CD14-positive monocyte (primary cell): ENCODE measurements at regions not wholly inside any gene's neighbourhood (a gene's known extent, or its start where the extent isn't known, plus 50 kb on each side); places are given as distances from the start of the nearest gene placed in this dataset.
"Not testable (repeated sequence)": the region's sequence is repeated elsewhere in the genome, so short reads cannot be mapped to it uniquely, and the experiment has no call there.

Source experiments
- DNase-seq, 3 donors: peaks; one replicate each; pipeline ENCODE4 v3.0.0-alpha.2; 2011 to 2022
- H2AFZ ChIP-seq: 2 replicates; pipeline ENCODE4 v1.6.0; 2012; ENCODE audit warnings: mild to moderate bottlenecking, low read depth, low read length, inconsistent platforms; ENCODE audit not compliant: insufficient read depth, poor library complexity, severe bottlenecking
- H3K27ac ChIP-seq, 2 donors: 1 replicate in 1 of 2; 2 replicates in 1 of 2; pipeline ENCODE4 v1.5.1; 2012 to 2013; ENCODE audit warnings: low read length in 2 of 2, control low read depth in 1 of 2, inconsistent platforms in 1 of 2, low read depth in 1 of 2, mild to moderate bottlenecking in 1 of 2
- H3K27me3 ChIP-seq, 2 donors: one replicate each; pipeline versions ENCODE4 v1.6.0 to v1.6.1; 2011 to 2013; ENCODE audit warnings: low read length in 2 of 2; ENCODE audit not compliant: control insufficient read depth in 2 of 2, insufficient read depth in 2 of 2
- H3K36me3 ChIP-seq, 2 donors: replicated peaks in 1 of 2; 1 replicate in 1 of 2; 2 replicates in 1 of 2; pipeline versions ENCODE4 v1.5.1 to v1.6.1; 2012 to 2013; ENCODE audit warnings: low read length in 2 of 2, control low read depth in 1 of 2, inconsistent platforms in 1 of 2, mild to moderate bottlenecking in 1 of 2; ENCODE audit not compliant: insufficient read depth in 2 of 2, control insufficient read depth in 1 of 2
- H3K4me1 ChIP-seq, 2 donors: 1 replicate in 1 of 2; 2 replicates in 1 of 2; pipeline versions ENCODE4 v1.5.1 to v1.6.1; 2012 to 2013; ENCODE audit warnings: low read length in 2 of 2, control low read depth in 1 of 2, inconsistent platforms in 1 of 2, mild to moderate bottlenecking in 1 of 2, moderate library complexity in 1 of 2; ENCODE audit not compliant: insufficient read depth in 2 of 2, control insufficient read depth in 1 of 2
- H3K4me2 ChIP-seq: replicated peaks from 2 replicates; pipeline ENCODE3; 2012; ENCODE audit warnings: low read length, moderate library complexity, mild to moderate bottlenecking; ENCODE audit not compliant: poor library complexity, severe bottlenecking; ENCODE audit errors: extremely low read depth
- H3K4me3 ChIP-seq, 3 experiments: fragments of 200-600 bp in 1 of 3; sonication (generic) in 1 of 3; replicated peaks in 1 of 3; 1 replicate in 2 of 3; 2 replicates in 1 of 3; pipeline ENCODE4 v1.5.1; 2011 to 2013; ENCODE audit warnings: low read length in 3 of 3, mild to moderate bottlenecking in 3 of 3, control low read depth in 2 of 3, low read depth in 2 of 3, inconsistent platforms in 1 of 3, moderate library complexity in 1 of 3
- H3K79me2 ChIP-seq: 2 replicates; pipeline ENCODE4 v1.6.0; 2012; ENCODE audit warnings: mild to moderate bottlenecking, control low read depth, inconsistent platforms, low read length, moderate library complexity; ENCODE audit not compliant: insufficient read depth
- H3K9ac ChIP-seq: 2 replicates; pipeline ENCODE4 v1.6.0; 2017; ENCODE audit warnings: low read length, mild to moderate bottlenecking; ENCODE audit not compliant: insufficient read depth, poor library complexity, severe bottlenecking
- H3K9me3 ChIP-seq, 2 donors: replicated peaks in 1 of 2; 1 replicate in 1 of 2; 2 replicates in 1 of 2; pipeline versions ENCODE4 v1.5.1 to v1.6.1; 2012 to 2013; ENCODE audit warnings: low read length in 2 of 2, control low read depth in 1 of 2; ENCODE audit not compliant: control insufficient read depth in 1 of 2, insufficient read depth in 1 of 2
- H4K20me1 ChIP-seq: 2 replicates; pipeline ENCODE4 v1.6.0; 2012; ENCODE audit warnings: mild to moderate bottlenecking, low read length, control low read depth, moderate library complexity; ENCODE audit not compliant: insufficient read depth
- H3K27ac Mint-ChIP-seq, 7 donors: one replicate each; pipeline ENCODE4 v1.8.0; 2020; ENCODE audit warnings: mild to moderate bottlenecking in 7 of 7, mixed read lengths in 7 of 7, moderate library complexity in 6 of 7, inconsistent platforms in 2 of 7
- H3K27me3 Mint-ChIP-seq, 3 donors: one replicate each; pipeline ENCODE4 v1.8.0; 2021 to 2022; ENCODE audit warnings: low read depth in 3 of 3, mild to moderate bottlenecking in 3 of 3, mixed read lengths in 3 of 3, moderate library complexity in 3 of 3, inconsistent platforms in 1 of 3
- H3K36me3 Mint-ChIP-seq, 2 donors: one replicate each; pipeline ENCODE4 v1.8.0; 2020; ENCODE audit warnings: mixed read lengths in 2 of 2, inconsistent platforms in 1 of 2, mild to moderate bottlenecking in 1 of 2
- H3K4me1 Mint-ChIP-seq: one replicate; pipeline ENCODE4 v1.8.0; 2020; ENCODE audit warnings: mild to moderate bottlenecking, mixed read lengths
- H3K4me3 Mint-ChIP-seq, 2 donors: one replicate each; pipeline ENCODE4 v1.8.0; 2020; ENCODE audit warnings: mild to moderate bottlenecking in 2 of 2, mixed read lengths in 2 of 2, moderate library complexity in 1 of 2
- H3K9me3 Mint-ChIP-seq, 7 donors: one replicate each; pipeline ENCODE4 v1.8.0; 2020 to 2022; ENCODE audit warnings: mixed read lengths in 7 of 7, mild to moderate bottlenecking in 6 of 7, moderate library complexity in 6 of 7, inconsistent platforms in 2 of 7
- CTCF ChIP-seq: fragments of 200-600 bp; IDR thresholded peaks from one replicate; pipeline ENCODE4 v1.8.0; 2022; ENCODE audit warnings: antibody characterized with exemption, mild to moderate bottlenecking
- WGBS: methylation state at CpG from one replicate; pipeline ENCODE4 v1.1.5; 2013; ENCODE audit warnings: missing lambda C conversion rate; ENCODE audit not compliant: insufficient coverage; 5-methylcytosine and 5-hydroxymethylcytosine counted together
- intact Hi-C, 2 donors: fragments of 100-400 bp; cut with micrococcal nuclease; formaldehyde crosslinking; loops; one replicate each; pipeline versions ENCODE4 v1.15.0 to v1.15.1; 2023

- no peak overlapping the region for H3K4me2 ChIP-seq
- 90% methylated on average over 4 of the region's 4 CpGs for WGBS
- no peak for TF ChIP-seq CTCF
- Mint-ChIP-seq H3K27me3 (peaks cover 0 to 4% (median 0%) of the 10 kb centered on the region in 3 donors), H3K4me1 (no peaks in the 10 kb centered on the region), H3K9me3 (peaks cover 10 to 30% (median 22%) of the 10 kb centered on the region in 7 donors), H3K27ac (no peak overlapping the region), H3K36me3 (no peaks in the 10 kb centered on the region), H3K4me3 (no peak overlapping the region)
- no peak overlapping the region for H3K4me3 ChIP-seq
- H3K27ac ChIP-seq, result no peak overlapping the region
- intact Hi-C loops, result no loop called here
- no peak overlapping the region for H3K9ac ChIP-seq
- H3K9me3 ChIP-seq, result peaks cover 10 to 22% of the 10 kb centered on the region in 2 donors
- no peaks in the 10 kb centered on the region for H3K27me3 ChIP-seq
- H4K20me1 ChIP-seq, result no peaks in the 10 kb centered on the region
- H3K79me2 ChIP-seq, result no peaks in the 10 kb centered on the region
- H3K36me3 ChIP-seq, result no peaks in the 10 kb centered on the region
- H2AFZ ChIP-seq, result no peak overlapping the region
- H3K4me1 ChIP-seq, result no peaks in the 10 kb centered on the region
- no peak for DNase-seq
These were observed 63.0 kb upstream of the WDFY3 start for GRCh38 chr4:85029453-85029852.

GRCh38 chr4:85030156-85030555 lies 63.7 kb upstream of the WDFY3 start:
- Mint-ChIP-seq H3K27ac (no peak overlapping the region), H3K4me1 (no peaks in the 10 kb centered on the region), H3K4me3 (no peak overlapping the region), H3K27me3 (peaks cover 0 to 3% (median 0%) of the 10 kb centered on the region in 3 donors), H3K9me3 (peaks cover 10 to 31% (median 22%) of the 10 kb centered on the region in 7 donors), H3K36me3 (no peaks in the 10 kb centered on the region)
- no peak for TF ChIP-seq CTCF
- WGBS, result 90% methylated on average over 3 of the region's 3 CpGs
- Histone ChIP-seq H3K9ac (no peak overlapping the region), H2AFZ (no peak overlapping the region), H3K4me3 (no peak overlapping the region), H3K9me3 (peaks cover 12 to 22% of the 10 kb centered on the region in 2 donors), H3K79me2 (no peaks in the 10 kb centered on the region), H3K4me2 (no peak overlapping the region), H4K20me1 (no peaks in the 10 kb centered on the region), H3K4me1 (no peaks in the 10 kb centered on the region), H3K27me3 (no peaks in the 10 kb centered on the region), H3K36me3 (no peaks in the 10 kb centered on the region), H3K27ac (no peak overlapping the region)
- DNase-seq, result no peak
- intact Hi-C loops, result no loop called here

- not testable (repeated sequence) for H3K4me1 Mint-ChIP-seq
These were observed 67.3 kb upstream of the WDFY3 start for GRCh38 chr4:85033838-85034237.

More at GRCh38 chr4:85033838-85034237, 67.3 kb upstream of the WDFY3 start:
- H3K36me3 Mint-ChIP-seq, H3K4me3 ChIP-seq, H3K36me3 ChIP-seq, intact Hi-C loops, H2AFZ ChIP-seq, H3K27ac ChIP-seq, H3K4me2 ChIP-seq, H3K9ac ChIP-seq, H3K27me3 Mint-ChIP-seq, H3K27me3 ChIP-seq, DNase-seq, H3K4me3 Mint-ChIP-seq, H3K27ac Mint-ChIP-seq, H3K4me1 ChIP-seq, H4K20me1 ChIP-seq, H3K79me2 ChIP-seq: not testable (repeated sequence)
- H3K9me3 Mint-ChIP-seq, result peaks cover 6 to 25% (median 15%) of the 10 kb centered on the region in 7 donors
- peaks cover 16 to 18% of the 10 kb centered on the region in 2 donors for H3K9me3 ChIP-seq
- 97% methylated on average over 5 of the region's 6 CpGs for WGBS
